Psoas muscle (tissue), 7 donors: ENCODE measurements at regions not wholly inside any gene's neighbourhood (a gene's known extent, or its start where the extent isn't known, plus 50 kb on each side); places are given as distances from the start of the nearest gene placed in this dataset.

Experiments used
- ATAC-seq, 4 donors: fragments of 200-7000 bp; cut with Tn5 transposase; one replicate each; pipeline ENCODE4 v1.9.1; 2020; ENCODE audit warnings: moderate library complexity in 3 of 4, mild to moderate bottlenecking in 2 of 4
- DNase-seq, 2 donors: peaks; one replicate each; pipeline ENCODE4 v3.0.0-alpha.2; 2020
- H3K27ac ChIP-seq: fragments of 200-600 bp; one replicate; pipeline ENCODE4 v1.8.0; 2022
- H3K27me3 ChIP-seq, 3 donors: fragments of 200-600 bp in 1 of 3; one replicate each; pipeline versions ENCODE4 v1.6.1 to v1.8.0; 2013 to 2022; ENCODE audit warnings: low read length in 2 of 3, mild to moderate bottlenecking in 2 of 3, moderate library complexity in 1 of 3; ENCODE audit not compliant: insufficient read depth in 3 of 3
- H3K36me3 ChIP-seq, 2 donors: fragments of 200-600 bp in 1 of 2; one replicate each; pipeline versions ENCODE4 v1.6.1 to v1.8.0; 2013 to 2022; ENCODE audit warnings: low read depth in 1 of 2, mild to moderate bottlenecking in 1 of 2, moderate library complexity in 1 of 2; ENCODE audit not compliant: insufficient read depth in 1 of 2
- H3K4me1 ChIP-seq: fragments of 200-600 bp; one replicate; pipeline ENCODE4 v1.8.0; 2022
- H3K4me3 ChIP-seq: fragments of 200-600 bp; one replicate; pipeline ENCODE4 v1.8.0; 2022; ENCODE audit warnings: mild to moderate bottlenecking
- H3K9me3 ChIP-seq: fragments of 200-600 bp; one replicate; pipeline ENCODE4 v1.8.0; 2022
- WGBS, 3 donors: extraction: QIAGEN DNeasy Blood & Tissue Kit; methylation state at CpG; one replicate each; pipeline versions ENCODE4 v1.1.6 to v1.1.7; 2013; 5-methylcytosine and 5-hydroxymethylcytosine counted together
- intact Hi-C, 2 donors: fragments of 100-400 bp; cut with DNase I; formaldehyde crosslinking; loops; one replicate each; pipeline versions ENCODE4 v1.11.0 to v1.14.2; 2022
- TF ChIP-seq, protein P1 (sequence below): fragments of 200-600 bp; IDR thresholded peaks from one replicate; pipeline ENCODE4 v1.8.0; 2022; ENCODE audit warnings: antibody characterized with exemption
- donor health status: healthy with polysubstance abuse.
- donor health status: DM: no; HTN: no; CAD: no; lungs with moderate emphysema.
- donor health status: Bipolar disorder and iron deficiency.
- donor health status: healthy.
- donor health status: DM: yes; HTN: yes; CAD: no.
- donor health status: DM: no; HTN: no; CAD: no.
- donor health status: DM: yes; HTN: yes; CAD: no.

DNA sequence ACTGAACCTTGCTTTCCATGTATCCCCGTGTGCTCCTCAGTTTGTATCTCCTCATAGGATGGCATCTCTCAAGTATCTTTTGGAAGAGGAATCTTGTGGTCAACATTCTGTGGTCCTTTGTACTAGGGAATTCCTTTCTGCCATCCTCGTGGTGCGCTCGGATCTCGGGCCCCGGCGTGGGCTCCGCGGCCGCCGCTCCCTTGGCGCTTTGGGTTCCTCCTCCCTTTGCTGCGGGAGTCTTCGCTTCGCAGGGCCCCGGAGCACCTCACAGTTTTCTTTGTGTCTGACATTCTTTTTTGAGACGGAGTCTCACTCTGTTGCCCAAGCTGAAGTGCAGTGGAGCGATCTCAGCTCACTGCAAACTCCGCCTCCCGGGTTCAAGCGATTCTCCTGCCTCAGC lies 264.7 kb downstream of the IRS2 start:
- 95 to 96% (median 95%) methylated on average over 21 of the region's 21 CpGs for WGBS, 3 donors
- H3K4me1 ChIP-seq, result no peaks in the 10 kb centered on the region
- no peaks in the 10 kb centered on the region for H3K9me3 ChIP-seq
- intact Hi-C loops, result no loop called here
- H3K36me3 ChIP-seq, result no peaks in the 10 kb centered on the region
- TF ChIP-seq, protein P1, sequence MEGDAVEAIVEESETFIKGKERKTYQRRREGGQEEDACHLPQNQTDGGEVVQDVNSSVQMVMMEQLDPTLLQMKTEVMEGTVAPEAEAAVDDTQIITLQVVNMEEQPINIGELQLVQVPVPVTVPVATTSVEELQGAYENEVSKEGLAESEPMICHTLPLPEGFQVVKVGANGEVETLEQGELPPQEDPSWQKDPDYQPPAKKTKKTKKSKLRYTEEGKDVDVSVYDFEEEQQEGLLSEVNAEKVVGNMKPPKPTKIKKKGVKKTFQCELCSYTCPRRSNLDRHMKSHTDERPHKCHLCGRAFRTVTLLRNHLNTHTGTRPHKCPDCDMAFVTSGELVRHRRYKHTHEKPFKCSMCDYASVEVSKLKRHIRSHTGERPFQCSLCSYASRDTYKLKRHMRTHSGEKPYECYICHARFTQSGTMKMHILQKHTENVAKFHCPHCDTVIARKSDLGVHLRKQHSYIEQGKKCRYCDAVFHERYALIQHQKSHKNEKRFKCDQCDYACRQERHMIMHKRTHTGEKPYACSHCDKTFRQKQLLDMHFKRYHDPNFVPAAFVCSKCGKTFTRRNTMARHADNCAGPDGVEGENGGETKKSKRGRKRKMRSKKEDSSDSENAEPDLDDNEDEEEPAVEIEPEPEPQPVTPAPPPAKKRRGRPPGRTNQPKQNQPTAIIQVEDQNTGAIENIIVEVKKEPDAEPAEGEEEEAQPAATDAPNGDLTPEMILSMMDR, result no peak
- H3K27ac ChIP-seq, result no peak overlapping the region
- DNase-seq, result no peak
- no peak overlapping the region for H3K4me3 ChIP-seq
- no peak for ATAC-seq
- no peaks in the 10 kb centered on the region for H3K27me3 ChIP-seq

GRCh38 chr13:109517517-109517916 lies 268.9 kb downstream of the IRS2 start:
- DNase-seq, result no peak
- H3K9me3 ChIP-seq, result no peaks in the 10 kb centered on the region
- H3K27ac ChIP-seq, result no peak overlapping the region
- H3K36me3 ChIP-seq, result no peaks in the 10 kb centered on the region
- H3K4me1 ChIP-seq, result no peaks in the 10 kb centered on the region
- intact Hi-C loops, result no loop called here
- TF ChIP-seq, protein P1, result no peak
- no peak overlapping the region for H3K4me3 ChIP-seq
- H3K27me3 ChIP-seq, result no peaks in the 10 kb centered on the region
- no peak for ATAC-seq

- no peaks in the 10 kb centered on the region for H3K27me3 ChIP-seq
- intact Hi-C loops, result no loop called here
- DNase-seq (no peak), ATAC-seq (no peak)
- no peaks in the 10 kb centered on the region for H3K36me3 ChIP-seq
- TF ChIP-seq, protein P1, result no peak
- H3K4me1 ChIP-seq, result no peaks in the 10 kb centered on the region
- H3K4me3 ChIP-seq, result no peak overlapping the region
- 40 to 53% (median 50%) methylated on average over 4 of the region's 4 CpGs for WGBS, 3 donors
- H3K9me3 ChIP-seq, result no peaks in the 10 kb centered on the region
- H3K27ac ChIP-seq, result no peak overlapping the region
Observed at GRCh38 chr13:109516186-109516585, 270.2 kb downstream of the IRS2 start.

DNA sequence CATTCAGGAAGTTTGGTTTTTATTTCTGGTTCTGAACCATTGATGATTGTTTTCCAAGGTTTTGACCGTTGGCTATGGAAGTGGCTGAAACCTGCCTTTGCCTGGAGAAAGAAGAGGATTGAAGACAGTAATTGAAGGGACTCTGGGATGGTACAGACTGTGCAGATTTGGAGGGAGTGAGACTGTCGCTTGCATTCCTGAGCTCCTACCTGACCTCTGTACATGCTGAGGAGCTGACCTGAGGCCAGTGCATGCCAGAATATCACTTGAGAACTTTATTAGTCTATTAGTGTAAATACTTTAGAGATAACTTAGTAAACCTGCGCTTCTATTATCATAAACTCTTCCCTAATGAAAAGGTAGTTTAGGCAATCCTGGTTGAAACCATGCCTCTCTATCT lies 276.4 kb downstream of the IRS2 start:
- Histone ChIP-seq H3K4me1 (no peaks in the 10 kb centered on the region), H3K27me3 (no peaks in the 10 kb centered on the region), H3K4me3 (no peak overlapping the region), H3K27ac (no peak overlapping the region), H3K36me3 (no peaks in the 10 kb centered on the region), H3K9me3 (no peaks in the 10 kb centered on the region)
- 81 to 85% (median 84%) methylated on average over 3 of the region's 3 CpGs for WGBS, 3 donors
- TF ChIP-seq, protein P1, result no peak
- ATAC-seq (no peak), DNase-seq (no peak)
- intact Hi-C loops, result no loop called here

- TF ChIP-seq, protein P1, result no peak
- no peaks in the 10 kb centered on the region for H3K27me3 ChIP-seq
- ATAC-seq (no peak), DNase-seq (no peak)
- H3K4me1 ChIP-seq, result no peaks in the 10 kb centered on the region
- no peaks in the 10 kb centered on the region for H3K9me3 ChIP-seq
- H3K36me3 ChIP-seq, result no peaks in the 10 kb centered on the region
- 83 to 90% (median 89%) methylated on average over 4 of the region's 4 CpGs for WGBS, 3 donors
- H3K27ac ChIP-seq, result no peak overlapping the region
- no peak overlapping the region for H3K4me3 ChIP-seq
- intact Hi-C loops, result no loop called here
Observed at GRCh38 chr13:109509154-109509900, 277.1 kb downstream of the IRS2 start.
